ENCODE measurements at regions not wholly inside any gene's neighbourhood (a gene's known extent, or its start where the extent isn't known, plus 50 kb on each side); places are given as distances from the start of the nearest gene placed in this dataset.

GRCh38 chr6:10235344-10235743 is 179.5 kb downstream of the TFAP2A start:
- DNase-seq = no peak

DNA sequence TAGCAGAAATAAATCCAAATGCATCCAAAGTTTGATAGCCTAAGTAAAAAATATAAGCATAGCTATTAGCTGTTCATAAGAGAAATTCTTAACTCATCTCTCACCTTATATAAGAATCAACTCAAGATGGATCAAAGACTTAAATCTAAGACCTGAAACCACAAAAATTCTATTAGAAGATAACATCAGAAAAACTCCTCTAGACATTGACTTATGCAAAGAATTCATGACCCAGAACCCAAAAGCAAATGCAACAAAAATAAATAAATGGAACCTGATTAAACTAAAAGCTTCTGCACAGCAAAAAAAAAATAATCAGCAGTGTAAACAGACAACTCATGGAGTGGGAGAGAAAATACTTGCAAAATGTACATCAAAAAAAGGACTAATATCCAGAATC is 184.3 kb downstream of the TFAP2A start:
- no peak for DNase-seq

- no peak for DNase-seq
These were observed 191.0 kb downstream of the TFAP2A start for GRCh38 chr6:10223841-10224240.

- DNase-seq = no peak
These were observed 193.7 kb downstream of the TFAP2A start for GRCh38 chr6:10221178-10221577.

GRCh38 chr6:10219510-10219909 is 195.4 kb downstream of the TFAP2A start:
- DNase-seq = no peak

- no peak for DNase-seq
These were observed 197.8 kb downstream of the TFAP2A start for GRCh38 chr6:10217111-10217510.

DNA sequence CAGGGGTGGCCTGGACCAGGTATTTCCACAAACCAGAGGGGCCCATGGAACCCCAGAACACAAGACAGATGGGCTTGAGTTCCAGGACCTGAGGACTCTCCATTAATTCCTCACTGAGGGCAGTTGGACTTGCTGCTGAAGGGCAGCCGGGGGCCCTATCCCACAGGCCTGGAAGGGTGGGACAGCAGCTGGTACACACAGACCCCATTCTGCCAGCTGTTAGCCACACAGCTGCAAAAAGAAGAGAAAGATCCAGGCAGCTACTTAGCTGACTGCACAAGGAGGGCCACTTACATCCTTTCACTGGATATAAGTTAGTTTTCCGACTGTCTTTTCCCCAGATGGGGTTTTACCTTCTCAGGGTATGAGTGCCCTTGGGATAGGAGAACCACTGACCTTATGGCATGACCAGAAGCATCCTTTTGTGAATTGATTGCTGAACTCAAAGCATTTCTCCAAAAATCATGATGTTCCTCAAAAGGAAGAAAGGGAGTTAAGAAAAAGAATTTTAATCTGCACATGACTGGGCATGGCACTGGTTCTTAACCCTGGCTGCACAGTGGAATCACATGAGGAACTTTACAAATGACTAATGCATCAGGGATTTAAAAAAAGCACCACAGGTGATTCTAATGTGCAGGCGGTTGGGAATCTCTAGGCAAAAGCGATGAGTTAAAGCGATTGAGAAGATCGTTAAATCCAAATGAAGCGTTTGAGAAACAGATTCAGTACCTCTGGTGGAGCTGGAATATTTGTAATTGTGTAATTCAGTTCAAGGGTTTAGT is 199.4 kb downstream of the TFAP2A start:
- DNase-seq = no peak

- peak; percentile 37 for DNase-seq
These were observed 204.8 kb downstream of the TFAP2A start for GRCh38 chr6:10210052-10210451.

GRCh38 chr6:10205892-10206291 is 209.0 kb downstream of the TFAP2A start:
- peak; percentile 68 for DNase-seq

DNA sequence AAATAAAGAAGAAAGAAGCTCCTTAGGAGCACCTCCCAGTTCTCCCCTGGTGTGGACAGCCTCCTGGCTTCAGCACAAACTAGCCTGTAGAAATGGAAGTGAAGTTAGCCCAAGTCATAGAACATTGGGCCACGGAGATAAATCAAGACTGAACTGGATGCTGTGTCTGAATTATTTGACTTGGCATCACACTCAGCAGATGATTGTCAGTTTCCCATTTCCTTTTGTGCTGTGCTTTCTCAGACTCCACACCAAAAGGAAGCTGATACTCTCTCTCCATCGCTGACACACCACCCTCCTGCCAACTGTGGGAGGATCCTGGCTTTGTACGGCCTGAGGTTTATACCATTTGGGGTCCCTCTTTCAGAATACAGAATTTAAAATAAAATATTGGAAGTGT is 209.8 kb downstream of the TFAP2A start:
- no peak for DNase-seq

GRCh38 chr6:10203651-10204050 is 211.2 kb downstream of the TFAP2A start:
- no peak for DNase-seq

DNA sequence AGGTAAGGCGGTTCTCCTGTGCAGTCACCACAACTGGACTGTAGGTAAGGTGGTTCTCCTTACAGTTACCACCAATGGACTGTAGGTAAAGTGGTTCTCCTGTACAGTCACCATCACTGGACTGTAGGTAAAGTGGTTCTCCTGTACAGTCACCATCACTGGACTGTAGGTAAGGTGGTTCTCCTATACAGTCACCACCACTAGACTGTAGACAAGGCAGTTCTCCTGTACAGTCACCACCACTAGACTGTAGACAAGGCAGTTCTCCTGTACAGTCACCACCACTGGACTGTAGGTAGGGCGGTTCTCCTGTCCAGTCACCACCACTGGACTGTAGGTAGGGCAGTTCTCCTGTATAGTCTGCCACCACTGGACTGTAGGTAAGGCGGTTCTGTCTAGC is 212.3 kb downstream of the TFAP2A start:
- no peak for DNase-seq

DNA sequence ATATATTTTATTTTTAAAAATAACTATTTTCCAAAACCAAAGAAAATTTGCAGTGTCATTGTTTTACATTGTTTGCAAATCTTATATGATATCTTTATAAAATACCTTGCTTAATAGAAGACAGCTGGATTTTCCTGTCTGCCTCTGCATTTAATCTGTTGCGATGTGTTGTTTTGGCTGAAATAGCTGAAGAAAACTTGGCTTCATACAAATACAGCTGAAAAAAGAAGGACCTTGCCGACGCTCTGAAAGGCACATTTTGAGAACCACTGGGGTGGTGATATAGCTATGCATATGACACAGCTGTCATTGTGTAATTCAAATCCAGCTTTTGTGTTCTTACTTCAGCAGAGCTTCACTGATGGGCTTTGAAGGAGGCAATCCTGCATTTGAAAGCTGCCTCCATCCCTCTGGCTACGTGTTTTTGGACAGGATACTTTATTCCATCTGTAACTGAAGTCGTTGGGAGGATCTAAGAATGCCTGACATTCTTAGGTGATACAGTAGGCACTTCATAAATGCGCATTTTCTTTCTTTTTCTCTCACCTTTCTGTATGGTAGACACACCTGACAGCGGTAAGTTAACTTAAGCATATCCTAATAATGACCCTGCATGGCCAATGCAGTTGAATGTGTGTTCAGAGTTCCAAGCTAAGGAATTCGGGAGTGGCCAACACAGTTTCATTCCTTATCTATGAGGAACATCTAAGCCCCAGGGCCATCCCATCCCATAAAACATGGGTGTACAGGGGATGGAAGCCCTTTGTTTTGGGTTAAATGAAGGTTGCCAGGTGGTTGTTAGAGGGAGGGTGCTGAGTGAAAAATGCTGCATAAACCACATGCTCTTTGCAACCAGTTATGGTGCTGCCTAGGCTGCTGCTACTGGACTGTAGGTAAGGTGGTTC is 213.0 kb downstream of the TFAP2A start:
- DNase-seq = no peak

- DNase-seq = no peak
These were observed 218.8 kb downstream of the TFAP2A start for GRCh38 chr6:10196090-10196489.

DNA sequence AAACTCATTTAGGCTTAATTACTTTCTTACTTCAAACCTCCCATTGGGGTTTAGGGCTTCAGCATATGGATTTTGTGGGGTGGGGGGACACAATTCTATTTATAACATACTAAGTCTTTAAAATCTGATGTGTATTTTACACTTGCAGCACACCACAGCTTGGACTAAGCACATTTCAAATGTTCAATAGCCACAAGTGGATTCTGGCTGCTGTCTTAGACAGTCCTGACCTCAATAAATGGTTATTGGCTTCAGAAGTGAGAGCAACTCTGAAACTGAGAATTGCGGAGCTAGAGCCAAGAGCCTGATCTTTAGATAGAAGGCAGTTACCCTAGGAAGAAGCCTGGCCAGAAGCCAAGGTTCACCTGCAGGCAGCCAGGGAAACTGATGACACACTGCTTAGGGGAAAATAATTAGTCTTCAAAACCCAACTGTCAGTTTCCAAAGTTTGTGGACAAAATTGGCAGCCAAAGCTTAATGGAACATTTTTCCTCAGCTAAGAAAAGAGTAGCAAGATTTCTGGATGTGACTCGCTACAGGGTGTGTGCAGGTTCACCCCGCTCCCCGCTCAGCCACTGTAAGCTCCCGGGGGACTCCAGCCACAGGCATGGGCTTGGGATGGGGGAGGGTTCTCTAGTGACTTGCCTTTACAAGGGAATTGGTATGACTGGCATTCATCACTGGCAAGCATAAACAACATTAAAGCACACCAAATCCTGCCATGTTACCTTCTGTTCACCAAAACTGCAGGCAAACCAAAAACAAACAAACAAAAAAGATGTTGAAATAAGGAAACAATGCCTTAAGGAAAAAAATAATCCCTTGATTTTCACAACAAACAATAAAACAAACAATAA is 219.8 kb downstream of the TFAP2A start:
- DNase-seq = no peak

GRCh38 chr6:10193321-10193720 is 221.6 kb downstream of the TFAP2A start:
- no peak for DNase-seq

DNA sequence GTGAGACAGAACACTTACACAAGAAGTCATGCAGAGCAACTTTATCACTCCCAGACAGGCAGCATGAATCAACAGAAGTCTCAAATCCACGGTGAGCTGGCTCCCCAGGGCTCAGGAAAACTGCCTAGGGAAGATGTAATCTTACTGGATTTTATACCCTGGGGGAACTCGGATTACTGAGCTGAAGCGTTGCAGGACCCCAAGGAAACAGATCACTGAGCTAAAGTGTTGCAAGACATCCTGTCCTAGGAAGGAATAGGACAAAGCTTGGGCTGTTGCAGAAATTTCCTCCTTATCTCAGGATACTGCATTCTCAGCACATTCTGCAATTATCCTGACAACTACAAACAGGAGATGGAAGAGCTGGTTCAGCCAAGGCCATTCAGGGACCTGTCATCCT is 224.8 kb downstream of the TFAP2A start:
- DNase-seq = no peak

- no peak for DNase-seq
These were observed 230.3 kb downstream of the TFAP2A start for GRCh38 chr6:10184371-10185227.

DNA sequence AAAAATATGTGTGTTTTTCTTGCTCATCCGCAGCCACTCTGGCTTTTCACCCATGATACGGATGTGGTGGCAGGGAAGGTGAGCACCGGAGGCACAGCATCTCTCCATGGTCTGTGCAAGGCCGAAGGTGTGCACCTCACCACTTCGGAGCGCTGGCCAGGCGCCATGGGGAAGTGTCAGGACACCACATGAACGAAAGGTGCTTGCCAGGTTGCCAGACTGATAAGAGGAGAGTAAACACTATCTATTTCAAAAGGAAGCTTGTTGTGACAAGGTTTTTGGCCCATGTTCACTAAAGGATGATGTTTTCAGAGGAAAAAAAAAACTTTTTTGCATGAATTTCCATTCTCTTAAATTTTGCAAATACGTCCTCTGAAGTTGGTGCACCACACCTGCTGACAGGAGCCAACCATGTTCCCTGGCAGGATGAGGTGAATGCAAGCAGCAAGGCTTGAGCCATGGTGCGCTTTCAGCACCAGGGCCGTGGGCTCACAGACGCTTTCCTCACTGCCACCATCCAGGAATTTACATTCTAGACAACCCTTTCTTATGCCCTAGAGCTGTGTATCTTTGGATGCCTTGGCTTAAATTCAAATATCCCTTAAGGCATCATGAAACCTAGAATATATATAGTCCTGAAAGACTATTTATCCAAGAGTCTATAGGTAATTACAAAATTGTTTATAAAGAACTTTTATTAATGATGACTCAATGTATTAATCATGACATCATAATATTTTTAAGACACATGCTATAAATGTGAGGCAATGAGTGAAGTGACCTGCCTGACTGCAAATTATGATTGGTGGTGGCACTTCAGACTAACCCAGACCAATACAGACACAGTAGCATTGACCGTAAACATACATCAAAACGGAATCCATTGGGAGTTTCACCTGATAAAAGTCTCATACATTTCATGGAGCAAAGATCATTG is 234.5 kb downstream of the TFAP2A start:
- DNase-seq = no peak

GRCh38 chr6:10177704-10178103 is 237.2 kb downstream of the TFAP2A start:
- DNase-seq = no peak

- no peak for DNase-seq
These were observed 239.5 kb downstream of the TFAP2A start for GRCh38 chr6:10175362-10175761.
